HG02973 (cell line): ENCODE measurements at regions not wholly inside any gene's neighbourhood (a gene's known extent, or its start where the extent isn't known, plus 50 kb on each side); places are given as distances from the start of the nearest gene placed in this dataset.
"Not testable (repeated sequence)": the region's sequence is repeated elsewhere in the genome, so short reads cannot be mapped to it uniquely, and the experiment has no call there.

Experiments
- ATAC-seq: cut with Tn5 transposase; IDR thresholded peaks from one replicate; pipeline ENCODE4 v1.9.1; 2021; ENCODE audit warnings: moderate library complexity; ENCODE audit not compliant: unreplicated experiment

DNA sequence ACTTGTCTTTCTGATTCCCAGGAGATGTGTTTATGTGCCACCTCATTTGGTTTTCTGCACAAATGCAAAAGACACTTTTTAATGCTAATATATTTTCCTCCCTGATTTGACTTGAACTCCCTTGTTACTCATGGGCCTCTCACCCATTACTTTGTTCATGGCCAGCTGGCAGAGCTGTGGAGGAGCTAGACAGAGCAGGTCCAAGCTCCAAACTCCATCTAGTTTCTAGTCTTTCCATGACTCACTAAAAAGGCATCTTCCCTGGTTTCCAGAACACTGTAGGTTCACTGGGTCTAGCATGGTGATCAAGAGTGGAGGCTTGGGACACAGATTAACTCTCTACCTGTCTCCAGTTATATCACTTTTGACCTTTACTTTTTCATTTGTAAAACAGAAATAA lies 161.0 kb upstream of the SLC28A3 start:
- no peak for ATAC-seq

DNA sequence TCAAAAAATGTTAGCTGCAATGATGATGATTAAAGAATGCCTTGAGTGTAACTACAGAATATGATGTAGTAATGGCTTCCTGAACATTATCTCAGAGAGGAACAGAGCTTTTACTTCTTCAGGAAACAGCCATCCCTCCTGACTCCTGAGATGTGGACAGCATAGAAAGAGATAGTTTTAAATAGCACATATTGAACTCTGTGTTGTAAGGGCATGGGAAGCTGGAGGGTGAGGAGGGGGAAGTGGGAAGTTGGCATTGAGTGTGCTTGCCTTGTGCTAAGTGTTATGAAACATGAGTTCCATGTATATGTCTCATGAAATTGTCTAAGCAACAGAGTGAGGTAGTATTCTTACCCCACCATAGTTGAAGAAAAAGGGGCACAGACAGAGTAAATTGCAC lies 161.5 kb upstream of the SLC28A3 start:
- no peak for ATAC-seq

DNA sequence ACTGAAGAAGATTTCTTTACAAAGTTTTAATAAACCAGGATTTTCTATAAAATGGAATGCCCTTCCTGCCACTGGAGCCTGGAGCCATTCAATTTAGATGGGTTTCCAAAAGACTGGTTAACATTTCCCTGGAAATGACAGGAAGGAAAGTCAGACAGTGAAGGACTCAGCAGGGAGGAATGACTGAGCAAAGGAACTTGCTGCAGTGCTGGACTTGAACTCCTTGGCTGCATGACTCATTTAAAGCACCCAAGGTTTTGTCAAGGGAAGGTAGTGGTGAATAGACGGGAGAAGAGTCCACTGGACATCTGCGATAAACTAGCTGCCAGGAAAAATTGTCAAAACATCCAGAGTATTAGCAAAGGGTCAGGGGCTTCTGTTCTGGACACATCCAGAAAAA lies 163.8 kb upstream of the SLC28A3 start:
- ATAC-seq: no peak

DNA sequence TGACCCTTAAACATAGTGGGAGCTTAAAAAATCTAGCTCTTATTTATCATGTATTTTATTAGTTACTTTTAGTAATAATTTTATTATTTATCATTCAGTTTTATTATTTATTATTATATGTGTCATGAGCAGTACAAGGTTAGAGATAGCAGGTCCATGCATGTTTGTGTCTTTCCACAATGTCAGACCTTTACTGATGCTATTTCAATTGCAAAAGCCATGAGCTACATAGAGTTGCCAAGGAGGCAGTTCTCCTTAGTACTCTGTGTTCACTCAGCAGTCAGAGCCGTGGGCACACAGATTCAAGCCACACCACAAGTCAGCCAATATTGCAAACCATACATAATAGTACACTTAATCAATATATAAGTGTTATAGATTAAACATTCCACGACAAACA lies 157.9 kb upstream of the NTRK2 start:
- no peak for ATAC-seq

DNA sequence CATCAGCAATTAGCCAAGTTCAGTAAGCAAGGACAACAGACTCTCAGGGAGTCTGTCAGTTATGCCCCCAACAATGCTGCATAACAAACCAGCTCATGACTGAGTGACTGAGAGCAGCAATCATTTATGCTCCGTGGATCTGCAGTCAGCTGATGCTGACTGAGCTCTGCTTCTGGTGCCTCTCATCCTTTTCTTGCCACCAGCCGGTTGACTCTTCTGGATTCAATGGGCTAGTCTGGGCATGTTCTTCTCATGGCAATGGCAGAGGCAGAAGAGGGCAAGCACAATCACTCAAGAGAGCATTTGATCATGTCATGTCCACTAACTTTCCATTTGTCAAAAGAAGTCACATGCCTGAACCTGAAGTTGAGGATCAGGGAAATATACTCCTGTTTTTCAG lies 157.0 kb upstream of the NTRK2 start:
- ATAC-seq: no peak

DNA sequence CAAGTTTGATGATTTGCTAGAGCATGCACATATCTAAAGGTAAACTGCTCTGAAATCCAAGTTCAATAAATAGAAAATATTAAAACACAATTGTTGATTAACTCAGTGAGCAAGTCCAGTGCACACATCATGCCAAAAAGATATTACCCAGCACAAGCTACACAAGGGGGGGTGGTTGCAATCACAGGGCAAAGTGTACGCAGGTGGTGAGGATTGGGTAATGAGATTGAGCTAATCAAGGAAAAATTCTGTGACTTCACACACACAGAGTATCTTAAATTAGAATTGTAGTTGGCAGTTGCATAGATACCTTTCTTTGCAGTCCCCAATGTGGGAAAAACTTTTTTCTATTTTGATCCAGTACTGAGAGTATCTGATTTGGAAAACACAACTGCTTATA lies 156.1 kb upstream of the NTRK2 start:
- ATAC-seq: no peak

DNA sequence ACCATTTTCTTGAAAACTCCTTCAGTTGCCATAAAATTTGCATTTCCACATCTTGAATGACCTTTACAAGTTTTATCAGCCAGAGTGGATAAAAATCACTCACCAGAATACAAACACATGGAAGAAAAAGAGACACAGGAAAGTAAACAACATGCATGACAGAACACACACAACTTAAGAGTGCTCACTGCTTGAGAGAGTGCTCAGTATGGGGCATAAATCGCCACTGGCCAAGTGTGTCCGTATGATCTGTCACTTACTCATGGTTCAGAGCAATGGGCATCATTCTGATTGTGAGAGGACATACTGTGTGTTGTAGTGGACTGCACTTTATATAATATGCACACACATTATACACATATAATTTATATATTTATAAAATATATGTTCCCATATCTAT lies 155.6 kb upstream of the NTRK2 start:
- no peak for ATAC-seq

DNA sequence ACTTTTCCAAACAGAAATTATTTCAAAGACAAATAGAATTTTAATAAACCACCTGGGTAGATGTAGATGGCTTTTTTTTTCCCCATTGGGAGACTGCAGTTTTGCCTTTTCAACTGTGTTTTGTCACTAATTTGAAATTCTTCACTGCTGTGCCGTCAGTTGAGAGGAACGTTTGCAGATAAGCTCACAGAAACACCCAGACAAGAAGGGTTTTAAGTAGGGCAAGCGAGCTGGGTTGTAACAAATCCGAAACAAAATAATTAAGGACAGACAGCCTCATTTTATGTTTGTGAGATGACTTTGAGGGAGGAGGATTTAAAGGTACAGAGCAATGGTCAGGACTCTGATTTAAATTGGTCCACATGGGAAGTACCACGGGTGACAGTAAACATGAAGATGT lies 155.1 kb upstream of the NTRK2 start:
- no peak for ATAC-seq

DNA sequence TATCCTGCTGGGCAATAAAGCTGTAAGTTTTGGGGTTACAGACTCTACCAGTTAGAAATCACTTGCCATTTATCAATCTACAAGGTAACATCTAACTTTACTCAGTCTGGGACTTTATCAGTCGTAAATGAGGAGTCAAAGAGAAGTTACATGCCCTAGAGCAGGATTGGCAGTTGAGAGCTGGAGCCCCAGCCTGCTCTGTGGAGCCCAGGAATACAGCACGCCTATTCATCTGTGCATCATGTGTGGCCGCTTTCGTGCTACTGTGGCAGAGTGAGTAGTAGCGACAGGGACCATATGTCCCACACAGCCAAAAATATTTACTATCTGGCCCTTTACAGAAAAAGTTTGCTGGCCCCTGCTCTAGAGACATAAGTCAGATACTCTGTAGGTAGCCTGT lies 152.5 kb upstream of the NTRK2 start:
- no peak for ATAC-seq

DNA sequence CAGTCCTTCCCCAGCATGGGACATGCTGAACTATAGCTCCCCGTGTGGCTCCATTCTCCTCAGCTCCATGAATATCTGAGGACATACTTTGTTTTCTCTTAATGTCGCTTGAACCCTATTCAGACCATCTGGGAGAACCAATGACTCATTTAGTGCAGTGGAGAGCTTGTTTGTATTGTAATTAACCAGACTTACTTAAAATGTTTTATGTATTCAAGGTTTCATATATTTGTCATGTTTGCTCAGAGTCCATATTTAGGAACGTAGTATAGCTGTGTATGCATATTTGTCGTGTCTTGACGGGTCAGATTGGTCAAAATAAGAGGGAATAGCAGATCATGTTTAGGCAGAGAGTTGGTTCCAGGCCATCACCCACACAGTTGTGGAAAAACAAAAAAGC lies 150.1 kb upstream of the NTRK2 start:
- ATAC-seq: no peak

DNA sequence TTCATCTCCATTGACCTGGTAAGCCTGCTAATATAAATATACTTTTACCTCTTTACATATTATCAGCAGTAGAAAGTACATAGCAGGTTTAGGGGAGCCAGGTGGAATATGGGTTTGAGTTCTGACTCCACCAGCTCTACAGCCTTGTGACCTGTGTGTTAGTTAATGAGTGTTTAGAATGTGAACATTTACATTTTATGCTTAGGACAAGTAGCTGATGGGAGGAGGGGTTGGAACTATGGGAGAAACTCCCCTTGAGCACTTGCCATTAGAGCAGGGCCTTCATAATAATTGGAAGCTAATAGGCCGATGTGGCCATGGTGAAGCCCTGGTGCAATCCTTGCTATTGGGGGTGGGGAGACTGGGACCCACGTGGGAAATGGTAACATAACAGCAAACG lies 148.3 kb upstream of the NTRK2 start:
- no peak for ATAC-seq

DNA sequence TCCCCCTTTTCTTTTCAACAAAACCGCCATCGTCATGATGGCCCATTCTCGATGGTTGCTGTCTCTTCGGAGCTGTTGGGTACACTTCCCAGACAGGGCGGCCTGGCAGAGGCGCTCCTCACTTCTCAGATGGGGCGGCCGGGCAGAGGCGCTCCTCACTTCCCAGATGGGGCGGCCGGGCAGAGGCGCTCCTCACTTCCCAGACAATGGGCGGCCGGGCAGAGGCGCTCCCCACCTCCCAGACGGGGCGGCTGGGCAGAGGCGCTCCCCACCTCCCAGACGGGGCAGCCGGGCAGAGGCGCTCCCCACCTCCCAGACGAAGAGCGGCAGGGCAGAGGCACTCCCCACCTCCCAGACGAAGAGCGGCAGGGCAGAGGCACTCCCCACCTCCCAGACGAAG lies 143.3 kb upstream of the NTRK2 start:
- ATAC-seq: not testable (repeated sequence)

DNA sequence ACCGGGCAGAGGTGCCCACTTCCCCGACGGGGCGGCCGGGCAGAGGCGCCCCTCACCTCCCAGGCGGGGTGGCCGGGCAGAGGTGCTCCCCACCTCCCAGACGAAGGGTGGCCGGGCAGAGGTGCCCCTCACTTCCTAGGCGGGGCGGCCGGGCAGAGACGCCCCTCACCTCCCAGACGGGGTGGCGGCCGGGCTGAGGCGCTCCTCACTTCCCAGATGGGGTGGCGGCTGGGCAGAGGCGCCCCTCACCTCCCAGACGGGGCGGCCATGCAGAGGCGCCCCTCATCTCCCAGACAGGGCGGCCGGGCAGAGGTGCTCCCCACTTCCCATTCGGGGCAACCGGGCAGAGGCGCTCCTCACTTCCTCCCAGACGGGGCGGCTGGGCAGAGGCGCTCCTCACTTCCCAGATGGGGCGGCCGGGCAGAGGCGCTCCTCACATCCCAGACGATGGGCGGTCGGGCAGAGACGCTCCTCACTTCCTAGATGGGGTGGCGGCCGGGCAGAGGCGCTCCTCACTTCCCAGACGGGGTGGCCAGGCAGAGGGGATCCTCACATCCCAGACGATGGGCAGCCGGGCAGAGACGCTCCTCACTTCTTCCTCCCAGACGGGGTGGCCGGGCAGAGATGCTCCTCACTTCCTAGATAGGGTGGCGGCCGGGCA lies 142.3 kb upstream of the NTRK2 start:
- ATAC-seq: not testable (repeated sequence)

DNA sequence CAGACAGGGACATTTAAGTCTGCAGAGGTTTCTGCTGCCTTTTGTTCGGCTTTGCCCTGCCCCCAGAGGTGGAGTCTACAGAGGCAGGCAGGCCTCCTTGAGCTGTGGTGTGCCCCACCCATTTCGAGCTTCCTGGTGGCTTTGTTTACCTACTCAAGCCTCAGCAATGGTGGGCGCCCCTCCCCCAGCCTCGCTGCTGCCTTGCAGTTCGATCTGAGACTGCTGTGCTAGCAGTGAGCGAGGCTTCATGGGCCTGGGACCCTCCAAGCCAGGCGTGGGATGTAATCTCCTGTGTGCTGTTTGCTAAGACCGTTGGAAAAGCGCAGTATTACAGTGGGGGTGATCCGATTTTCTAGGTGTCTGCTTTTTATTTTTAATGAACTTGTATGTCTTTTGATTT lies 133.6 kb upstream of the NTRK2 start:
- not testable (repeated sequence) for ATAC-seq

DNA sequence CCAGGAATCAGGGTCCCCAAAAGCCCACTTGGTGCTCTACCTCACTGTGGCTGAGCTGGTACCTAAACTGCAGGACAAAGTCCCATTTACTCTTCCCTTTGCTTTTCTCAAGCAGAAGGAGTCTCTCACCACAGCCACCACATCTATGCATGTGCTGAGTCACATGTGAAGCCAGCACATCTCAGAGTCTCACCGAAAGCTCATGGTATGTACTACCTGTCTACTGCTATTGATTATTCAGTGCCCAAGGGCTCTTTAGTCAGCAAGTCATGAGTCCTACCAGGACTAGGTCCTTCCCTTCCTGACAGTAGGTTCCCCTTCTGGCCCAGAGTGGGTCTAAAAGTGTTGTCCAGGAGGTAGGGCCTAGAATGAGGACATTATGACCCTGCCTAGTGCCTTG lies 130.7 kb upstream of the NTRK2 start:
- no peak for ATAC-seq

DNA sequence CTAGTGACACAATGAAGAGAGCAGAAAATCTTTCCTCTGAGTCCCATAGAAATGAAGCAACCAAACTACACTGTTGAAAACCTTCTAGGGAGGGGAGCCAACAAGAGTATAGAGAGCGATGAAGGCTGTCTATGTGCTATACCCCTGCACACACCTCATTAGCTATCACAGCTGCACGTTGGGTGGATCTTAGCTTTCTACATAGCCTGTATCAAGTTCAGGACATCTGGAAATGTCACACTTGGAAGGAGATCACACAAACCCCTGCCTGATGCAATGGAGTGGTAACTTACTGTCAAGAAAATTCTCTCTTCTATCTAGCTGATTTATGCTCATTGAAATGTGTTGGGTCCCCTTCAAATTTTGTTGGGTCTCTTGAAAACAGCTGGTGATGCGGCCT lies 127.0 kb upstream of the NTRK2 start:
- ATAC-seq: no peak

DNA sequence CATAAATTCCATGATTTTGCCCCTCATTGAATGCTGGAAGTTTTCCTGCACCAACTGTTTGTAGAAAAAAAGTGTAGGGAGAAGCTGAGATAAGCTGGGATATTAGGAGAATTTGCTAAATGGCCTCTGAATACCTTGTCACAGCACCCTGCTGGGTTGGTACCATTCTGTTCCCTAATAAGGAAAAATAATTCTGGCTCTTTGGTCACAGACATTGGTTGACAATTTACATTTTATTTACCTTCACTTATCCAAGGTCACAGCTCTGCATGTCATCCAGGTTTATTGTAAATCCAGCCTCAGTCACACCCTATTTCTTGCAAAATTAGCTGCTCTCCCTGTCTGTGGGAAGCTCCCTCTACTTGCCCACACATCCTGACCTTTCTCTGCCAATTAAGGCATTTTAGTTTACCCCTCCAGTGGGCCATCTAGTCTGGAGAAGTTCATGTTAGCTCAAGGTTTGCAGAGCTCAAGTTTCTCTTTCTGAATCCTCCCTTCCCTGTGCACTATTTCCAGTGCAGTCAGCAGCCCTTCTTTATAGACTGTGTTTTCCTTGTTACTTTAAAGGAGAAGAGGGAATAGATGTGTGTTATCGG lies 115.4 kb upstream of the NTRK2 start:
- no peak for ATAC-seq

DNA sequence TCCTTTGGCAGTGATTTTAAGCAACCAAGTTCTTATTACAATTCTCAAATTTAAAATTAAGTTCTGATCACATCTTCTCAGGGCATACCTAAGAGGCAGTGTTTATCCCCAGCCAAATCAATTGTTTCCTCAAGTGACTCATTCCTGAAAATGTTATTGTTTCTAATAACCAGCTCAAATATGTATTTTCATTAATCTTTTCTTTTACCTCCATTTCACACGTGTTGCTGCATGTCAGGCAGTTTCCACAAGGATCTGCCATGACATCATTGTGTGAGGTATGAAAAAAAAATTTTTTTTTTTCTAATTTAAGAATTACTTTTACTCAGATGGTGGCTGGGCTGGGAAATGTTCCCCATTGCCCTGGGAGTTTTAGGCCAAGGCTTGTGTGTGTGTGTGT lies 113.0 kb upstream of the NTRK2 start:
- no peak for ATAC-seq

DNA sequence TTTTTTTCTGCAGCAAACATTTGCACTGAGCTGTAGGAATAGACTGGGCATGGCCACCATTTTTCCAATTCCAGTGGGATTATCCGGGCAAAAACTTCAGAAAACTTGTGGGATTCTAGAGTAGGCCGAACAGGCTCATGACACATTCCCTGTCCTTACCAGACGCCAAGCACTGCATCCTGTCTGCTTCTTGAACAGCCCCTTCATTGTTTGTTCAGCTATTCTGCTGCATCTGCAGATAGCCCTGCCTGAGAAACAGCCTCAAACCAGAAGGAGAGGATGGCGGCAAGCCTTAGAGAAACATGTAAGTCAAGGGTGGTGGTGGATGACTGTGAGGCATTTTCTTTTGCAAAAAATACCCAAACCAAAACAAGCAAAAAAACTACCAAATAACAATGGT lies 111.8 kb upstream of the NTRK2 start:
- ATAC-seq: no peak

DNA sequence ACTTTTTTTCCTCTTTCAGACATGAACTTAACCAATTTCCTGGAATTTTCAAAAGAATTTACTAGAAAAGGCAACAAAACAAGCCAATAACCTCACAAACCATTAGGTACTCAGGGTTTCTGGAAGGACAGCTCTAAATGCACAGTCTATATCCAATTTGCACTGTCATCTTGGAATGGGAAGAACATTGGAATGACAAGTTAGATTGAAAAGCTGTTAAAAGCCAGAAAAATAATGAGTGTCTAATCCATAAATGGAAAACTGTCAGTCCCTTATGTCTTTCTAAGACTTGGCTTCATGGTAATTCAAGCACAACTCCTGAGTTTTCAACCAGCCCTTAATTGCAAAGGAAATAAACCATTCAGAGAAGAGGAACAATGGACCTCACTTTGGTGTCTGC lies 105.8 kb upstream of the NTRK2 start:
- no peak for ATAC-seq

DNA sequence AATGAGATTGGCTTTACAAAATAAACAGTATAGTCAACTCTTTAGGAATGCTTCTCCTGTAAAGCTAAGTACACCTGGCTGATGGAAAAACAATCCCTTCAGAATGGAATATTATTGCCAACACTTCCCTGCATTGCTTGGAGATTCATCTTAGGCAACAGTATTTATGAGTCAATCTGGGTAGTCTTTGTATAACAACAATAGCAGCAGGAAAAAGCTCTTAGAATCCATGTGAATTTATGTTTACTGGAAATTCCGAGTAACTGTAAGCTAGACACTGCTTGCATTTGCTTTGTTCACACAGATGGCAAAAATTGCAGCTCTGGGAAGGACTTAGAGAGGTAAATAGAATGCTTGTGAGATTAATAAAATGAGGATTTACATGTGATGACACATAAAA lies 101.7 kb upstream of the NTRK2 start:
- ATAC-seq: no peak

DNA sequence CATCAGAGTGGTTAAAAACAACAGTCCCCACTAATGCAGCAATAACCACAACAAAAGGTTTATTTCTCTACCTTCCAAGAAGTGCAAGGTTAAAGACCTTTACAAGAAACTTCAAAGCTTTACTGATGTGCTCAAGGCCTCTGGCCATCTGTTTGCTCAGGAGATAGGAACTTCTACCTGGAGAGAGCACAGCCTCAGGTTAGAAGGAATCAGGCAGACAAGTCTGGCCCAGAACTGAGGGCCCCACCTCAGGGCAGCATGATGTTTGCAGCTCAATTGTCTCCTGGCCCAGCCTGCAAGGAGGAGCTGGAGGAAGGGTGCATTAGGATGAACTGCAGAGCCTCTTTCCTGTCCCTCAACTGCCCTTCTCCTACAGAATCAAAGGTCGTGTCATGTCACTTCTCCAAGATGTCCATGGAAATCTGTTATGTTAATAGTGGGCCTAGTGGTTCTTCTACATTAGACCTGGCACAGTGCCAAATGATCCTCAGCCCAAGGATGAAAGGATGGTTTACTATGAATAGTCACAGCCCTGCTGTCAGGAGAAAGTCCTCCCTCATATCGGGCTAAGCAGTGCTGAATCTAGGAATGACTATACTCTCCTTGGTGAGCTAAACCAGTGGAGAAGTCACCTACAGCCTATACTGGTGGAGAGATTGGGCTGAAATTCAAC lies 98.9 kb upstream of the NTRK2 start:
- ATAC-seq: no peak

DNA sequence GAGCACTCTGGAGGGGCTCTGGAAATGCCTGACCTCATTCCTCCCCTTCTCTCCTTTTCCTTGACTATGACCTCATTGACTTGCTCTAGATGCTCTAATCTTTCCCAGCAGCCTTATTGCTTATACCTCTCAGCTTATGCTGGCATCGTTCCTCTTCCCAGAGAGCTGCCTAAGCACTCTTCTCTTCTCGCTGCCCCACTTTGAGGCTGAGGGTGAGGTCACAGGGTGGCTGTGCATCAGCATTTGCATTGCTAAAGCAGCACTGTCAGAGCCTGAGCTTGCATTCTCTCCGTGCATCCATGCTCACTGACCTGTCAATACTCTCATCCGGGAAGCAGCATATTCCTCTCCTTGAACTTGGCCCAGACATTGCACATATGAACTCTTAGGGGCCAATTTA lies 96.4 kb upstream of the NTRK2 start:
- no peak for ATAC-seq
